Nephron progenitor cell (in vitro differentiated cells): ENCODE measurements at regions not wholly inside any gene's neighbourhood (a gene's known extent, or its start where the extent isn't known, plus 50 kb on each side); places are given as distances from the start of the nearest gene placed in this dataset.

Source experiments
- DNase-seq: peaks from one replicate; pipeline ENCODE4 v3.0.0; 2021
- H3K27ac Mint-ChIP-seq: 2 replicates; pipeline ENCODE4 v1.8.0; 2021; ENCODE audit warnings: mild to moderate bottlenecking, moderate library complexity, mixed read lengths
- H3K27me3 Mint-ChIP-seq: 2 replicates; pipeline ENCODE4 v1.8.0; 2021; ENCODE audit warnings: mild to moderate bottlenecking, low read depth, mixed read lengths; ENCODE audit not compliant: poor library complexity
- H3K36me3 Mint-ChIP-seq: 2 replicates; pipeline ENCODE4 v1.8.0; 2021; ENCODE audit warnings: low read depth, mixed read lengths
- H3K4me1 Mint-ChIP-seq: 2 replicates; pipeline ENCODE4 v1.8.0; 2021; ENCODE audit warnings: mixed read lengths
- H3K4me3 Mint-ChIP-seq: 2 replicates; pipeline ENCODE4 v1.8.0; 2021; ENCODE audit warnings: mild to moderate bottlenecking, moderate library complexity, mixed read lengths
- H3K9me3 Mint-ChIP-seq: 2 replicates; pipeline ENCODE4 v1.8.0; 2021; ENCODE audit warnings: mild to moderate bottlenecking, moderate library complexity, mixed read lengths
- CTCF ChIP-seq: fragments of 200-600 bp; sonication (generic); IDR thresholded peaks from 2 replicates; pipeline ENCODE4 v1.5.0; 2021; ENCODE audit warnings: antibody characterized with exemption

GRCh38 chr1:191578281-191578680 lies 580.0 kb upstream of the RGS18 start:
- no peaks in the 10 kb centered on the region for H3K27me3 Mint-ChIP-seq

GRCh38 chr1:191579019-191579418 lies 579.2 kb upstream of the RGS18 start:
- H3K9me3 Mint-ChIP-seq, result no peaks in the 10 kb centered on the region
- no peak for TF ChIP-seq CTCF
- H3K4me1 Mint-ChIP-seq, result no peaks in the 10 kb centered on the region
- no peaks in the 10 kb centered on the region for H3K27me3 Mint-ChIP-seq
- no peak for DNase-seq
- H3K36me3 Mint-ChIP-seq, result no peaks in the 10 kb centered on the region
- no peak overlapping the region for H3K4me3 Mint-ChIP-seq
- no peak overlapping the region for H3K27ac Mint-ChIP-seq

More at GRCh38 chr1:191578281-191578680, 580.0 kb upstream of the RGS18 start:
- Mint-ChIP-seq H3K36me3 (no peaks in the 10 kb centered on the region), H3K27ac (no peak overlapping the region), H3K4me3 (no peak overlapping the region), H3K9me3 (no peaks in the 10 kb centered on the region), H3K4me1 (no peaks in the 10 kb centered on the region)
- DNase-seq, result no peak
- no peak for TF ChIP-seq CTCF

- Mint-ChIP-seq H3K4me3 (no peak overlapping the region), H3K36me3 (no peaks in the 10 kb centered on the region), H3K27me3 (no peaks in the 10 kb centered on the region), H3K27ac (no peak overlapping the region), H3K9me3 (no peaks in the 10 kb centered on the region), H3K4me1 (no peaks in the 10 kb centered on the region)
- TF ChIP-seq CTCF, result no peak
- no peak for DNase-seq
Measured at GRCh38 chr1:191582169-191582568, 576.1 kb upstream of the RGS18 start.

- DNase-seq, result no peak
- TF ChIP-seq CTCF, result no peak
- Mint-ChIP-seq H3K4me1 (no peaks in the 10 kb centered on the region), H3K27me3 (no peaks in the 10 kb centered on the region), H3K36me3 (no peaks in the 10 kb centered on the region), H3K4me3 (no peak overlapping the region), H3K27ac (no peak overlapping the region), H3K9me3 (no peaks in the 10 kb centered on the region)
Measured at GRCh38 chr1:191585095-191585494, 573.2 kb upstream of the RGS18 start.

GRCh38 chr1:191588905-191589304 lies 569.4 kb upstream of the RGS18 start:
- H3K4me3 Mint-ChIP-seq, result no peak overlapping the region
- DNase-seq, result no peak

More at GRCh38 chr1:191588905-191589304, 569.4 kb upstream of the RGS18 start:
- no peak overlapping the region for H3K27ac Mint-ChIP-seq
- H3K27me3 Mint-ChIP-seq, result peaks cover 3% of the 10 kb centered on the region
- no peaks in the 10 kb centered on the region for H3K4me1 Mint-ChIP-seq
- TF ChIP-seq CTCF, result no peak
- H3K9me3 Mint-ChIP-seq, result no peaks in the 10 kb centered on the region
- no peaks in the 10 kb centered on the region for H3K36me3 Mint-ChIP-seq
